Lower lobe of right lung (tissue), 2 donors: ENCODE measurements at regions not wholly inside any gene's neighbourhood (a gene's known extent, or its start where the extent isn't known, plus 50 kb on each side); places are given as distances from the start of the nearest gene placed in this dataset.
"Not testable (repeated sequence)": the region's sequence is repeated elsewhere in the genome, so short reads cannot be mapped to it uniquely, and the experiment has no call there.

ENCODE experiments used
- ATAC-seq, 2 donors: fragments of 200-7000 bp; cut with Tn5 transposase; one replicate each; pipeline ENCODE4 v1.9.1; 2020 to 2022; ENCODE audit warnings: mild to moderate bottlenecking in 2 of 2, moderate library complexity in 2 of 2
- DNase-seq: peaks from one replicate; pipeline ENCODE4 v3.0.0-alpha.2; 2020
- H3K27ac ChIP-seq: fragments of 200-600 bp; one replicate; pipeline ENCODE4 v1.8.0; 2022
- H3K27me3 ChIP-seq: fragments of 200-600 bp; one replicate; pipeline ENCODE4 v1.8.0; 2022; ENCODE audit warnings: low read depth
- H3K36me3 ChIP-seq: fragments of 200-600 bp; one replicate; pipeline ENCODE4 v1.8.0; 2022; ENCODE audit warnings: mild to moderate bottlenecking
- H3K4me1 ChIP-seq: fragments of 200-600 bp; one replicate; pipeline ENCODE4 v1.8.0; 2022
- H3K4me3 ChIP-seq: fragments of 200-600 bp; one replicate; pipeline ENCODE4 v1.8.0; 2022; ENCODE audit warnings: mild to moderate bottlenecking
- H3K9me3 ChIP-seq: fragments of 200-600 bp; one replicate; pipeline ENCODE4 v1.8.0; 2022
- CTCF ChIP-seq: fragments of 200-600 bp; IDR thresholded peaks from one replicate; pipeline ENCODE4 v1.8.0; 2022; ENCODE audit warnings: antibody characterized with exemption, mild to moderate bottlenecking
- intact Hi-C: fragments of 100-400 bp; cut with DNase I; formaldehyde crosslinking; loops from one replicate; pipeline ENCODE4 v1.11.0; 2022
- donor health status: DM: no; HTN: yes; CAD: no; lungs with severe emphysema.

GRCh38 chr6:67884442-67884841 is 750.6 kb upstream of the ADGRB3 start:
- Histone ChIP-seq H3K27me3 (no peaks in the 10 kb centered on the region), H3K4me1 (no peaks in the 10 kb centered on the region), H3K9me3 (no peaks in the 10 kb centered on the region), H3K4me3 (no peak overlapping the region), H3K27ac (no peak overlapping the region), H3K36me3 (no peaks in the 10 kb centered on the region)
- DNase-seq (no peak), ATAC-seq (no peak)
- TF ChIP-seq CTCF = no peak
- intact Hi-C loops = no loop called here

GRCh38 chr6:67883500-67884366 is 751.3 kb upstream of the ADGRB3 start:
- Histone ChIP-seq H3K27ac (no peak overlapping the region), H3K36me3 (no peaks in the 10 kb centered on the region), H3K4me1 (no peaks in the 10 kb centered on the region), H3K27me3 (no peaks in the 10 kb centered on the region), H3K4me3 (no peak overlapping the region), H3K9me3 (no peaks in the 10 kb centered on the region)
- TF ChIP-seq CTCF = no peak
- intact Hi-C loops = no loop called here
- DNase-seq (no peak), ATAC-seq (no peak)

GRCh38 chr6:67882436-67883311 is 752.4 kb upstream of the ADGRB3 start:
- no peak for TF ChIP-seq CTCF
- no peak overlapping the region for H3K4me3 ChIP-seq
- intact Hi-C loops = no loop called here
- no peaks in the 10 kb centered on the region for H3K36me3 ChIP-seq
- H3K4me1 ChIP-seq = no peaks in the 10 kb centered on the region
- ATAC-seq (no peak), DNase-seq (no peak)
- H3K9me3 ChIP-seq = no peaks in the 10 kb centered on the region
- H3K27ac ChIP-seq = no peak overlapping the region
- no peaks in the 10 kb centered on the region for H3K27me3 ChIP-seq

- no peaks in the 10 kb centered on the region for H3K9me3 ChIP-seq
- no peak overlapping the region for H3K27ac ChIP-seq
- no peaks in the 10 kb centered on the region for H3K36me3 ChIP-seq
- no peaks in the 10 kb centered on the region for H3K4me1 ChIP-seq
- H3K27me3 ChIP-seq = no peaks in the 10 kb centered on the region
- intact Hi-C loops = no loop called here
- ATAC-seq (no peak), DNase-seq (no peak)
- TF ChIP-seq CTCF = no peak
- no peak overlapping the region for H3K4me3 ChIP-seq
These were observed 753.4 kb upstream of the ADGRB3 start for GRCh38 chr6:67881706-67882065.

GRCh38 chr6:67880939-67881705 is 754.0 kb upstream of the ADGRB3 start:
- no peaks in the 10 kb centered on the region for H3K27me3 ChIP-seq
- no peak overlapping the region for H3K27ac ChIP-seq
- DNase-seq (no peak), ATAC-seq (no peak)
- intact Hi-C loops = no loop called here
- no peaks in the 10 kb centered on the region for H3K36me3 ChIP-seq
- H3K4me1 ChIP-seq = no peaks in the 10 kb centered on the region
- no peak overlapping the region for H3K4me3 ChIP-seq
- H3K9me3 ChIP-seq = no peaks in the 10 kb centered on the region
- no peak for TF ChIP-seq CTCF

- H3K4me1 ChIP-seq, H3K9me3 ChIP-seq, DNase-seq, H3K36me3 ChIP-seq, intact Hi-C loops, H3K27me3 ChIP-seq, H3K4me3 ChIP-seq, H3K27ac ChIP-seq, ATAC-seq: not testable (repeated sequence)
These were observed 754.7 kb upstream of the ADGRB3 start for GRCh38 chr6:67880343-67880742.

- intact Hi-C loops, DNase-seq, H3K9me3 ChIP-seq: not testable (repeated sequence)
These were observed 755.2 kb upstream of the ADGRB3 start for GRCh38 chr6:67879928-67880327.

More at GRCh38 chr6:67879928-67880327, 755.2 kb upstream of the ADGRB3 start:
- H3K36me3 ChIP-seq, H3K27me3 ChIP-seq, H3K27ac ChIP-seq, H3K4me1 ChIP-seq, ATAC-seq, H3K4me3 ChIP-seq: not testable (repeated sequence)
